GM12878 (cell line): ENCODE measurements at regions not wholly inside any gene's neighbourhood (a gene's known extent, or its start where the extent isn't known, plus 50 kb on each side); places are given as distances from the start of the nearest gene placed in this dataset.

ENCODE experiments used
- ATAC-seq: fragments of 200-7000 bp; cut with Tn5 transposase; 3 replicates; pipeline ENCODE4 v1.9.1; 2020; ENCODE audit warnings: mild to moderate bottlenecking, moderate library complexity
- BruUV-seq: library from RNA; stranded (reverse); fragments of 400-500 nt; replicated peaks from 2 replicates; lab custom pipeline; 2021; lab: Mats Ljungman, UMichigan
- CTCF ChIA-PET: fragments of 300-600 bp; sonication (Branson Sonifier 250); formaldehyde crosslinking; extraction: SDS; loops from one replicate; lab custom pipeline; 2021; ENCODE audit warnings: inconsistent platforms; lab: Yijun Ruan, JAX
- POLR2A ChIA-PET: fragments of 350-600 bp; formaldehyde crosslinking; extraction: SDS; loops from one replicate; lab custom pipeline; 2021; ENCODE audit warnings: inconsistent platforms; lab: Charles Lee
- RAD21 ChIA-PET: fragments of 300-600 bp; sonication (Branson Sonifier 250); formaldehyde crosslinking; loops from one replicate; lab custom pipeline; 2023; ENCODE audit warnings: antibody characterized with exemption; ENCODE audit not compliant: unreplicated experiment; lab: Charles Lee
- SMC1A ChIA-PET: fragments of 300-600 bp; sonication (Branson Sonifier 250); formaldehyde crosslinking; loops from one replicate; lab custom pipeline; 2023; ENCODE audit not compliant: unreplicated experiment, uncharacterized antibody; lab: Charles Lee
- DNase-seq: peaks from one replicate; pipeline ENCODE4 v3.0.0-alpha.2; 2011; ENCODE audit warnings: low read depth, low spot score
- FAIRE-seq: peaks from 3 replicates; lab custom pipeline; 2011; peaks lifted over from hg19 to GRCh38; lab: Jason Lieb, UNC
- H2AFZ ChIP-seq: 2 replicates; pipeline ENCODE4 v1.6.0; 2011; ENCODE audit warnings: low read depth, low read length, control low read depth; ENCODE audit not compliant: control insufficient read depth
- H3K27ac ChIP-seq: 2 replicates; pipeline ENCODE4 v1.5.1; 2011; ENCODE audit warnings: control low read depth; ENCODE audit not compliant: control insufficient read depth, insufficient read depth
- H3K27me3 ChIP-seq, 2 experiments: replicated peaks in 1 of 2; 2 replicates each; pipeline versions ENCODE4 v1.6.0 to v1.6.1; 2011; ENCODE audit warnings: low read length in 1 of 2; ENCODE audit not compliant: control insufficient read depth in 2 of 2, insufficient read depth in 2 of 2
- H3K36me3 ChIP-seq, 2 experiments: 2 replicates each; pipeline ENCODE4 v1.5.1; 2011; ENCODE audit warnings: low read length in 1 of 2; ENCODE audit not compliant: control insufficient read depth in 2 of 2, insufficient read depth in 2 of 2
- H3K4me1 ChIP-seq: 2 replicates; pipeline ENCODE4 v1.6.1; 2011; ENCODE audit warnings: mild to moderate bottlenecking, low read length, moderate library complexity, mixed read lengths; ENCODE audit not compliant: control insufficient read depth, insufficient read depth
- H3K4me2 ChIP-seq: 2 replicates; pipeline ENCODE4 v1.6.0; 2011; ENCODE audit warnings: control low read depth; ENCODE audit not compliant: control insufficient read depth, insufficient read depth
- H3K4me3 ChIP-seq: fragments of 200-600 bp; sonication (generic); 2 replicates; pipeline ENCODE4 v1.5.1; 2016
- H3K79me2 ChIP-seq: 2 replicates; pipeline ENCODE4 v1.6.0; 2011; ENCODE audit warnings: low read length; ENCODE audit not compliant: control insufficient read depth, insufficient read depth
- H3K9ac ChIP-seq: 2 replicates; pipeline ENCODE4 v1.8.0; 2011; ENCODE audit warnings: low read length, control low read depth, mixed read lengths; ENCODE audit not compliant: control insufficient read depth, insufficient read depth
- H3K9me3 ChIP-seq: replicated peaks from 3 replicates; pipeline ENCODE4 v1.5.1; 2011; ENCODE audit warnings: mild to moderate bottlenecking, low read length; ENCODE audit not compliant: control insufficient read depth, insufficient read depth
- H4K20me1 ChIP-seq: 2 replicates; pipeline ENCODE4 v1.6.0; 2011; ENCODE audit not compliant: control insufficient read depth, insufficient read depth
- ETV6 ChIP-seq, 2 experiments: fragments of 450-650 bp in 1 of 2; IDR thresholded peaks in 1 of 2; conservative IDR thresholded peaks in 1 of 2; 2 replicates each; pipeline ENCODE4 v1.6.1; 2014; ENCODE audit warnings: antibody characterized with exemption in 1 of 2, borderline replicate concordance in 1 of 2, low read depth in 1 of 2, mild to moderate bottlenecking in 1 of 2, moderate library complexity in 1 of 2
- JUNB ChIP-seq: IDR thresholded peaks from 2 replicates; pipeline ENCODE4 v1.6.1; 2016; ENCODE audit warnings: antibody characterized with exemption, mild to moderate bottlenecking
- WGBS: methylation state at CpG from one replicate; pipeline ENCODE4 v1.1.6; 2016; ENCODE audit warnings: low lambda C conversion rate; ENCODE audit not compliant: insufficient replicate concordance, insufficient coverage; ENCODE audit errors: missing lambda C conversion rate; 5-methylcytosine and 5-hydroxymethylcytosine counted together
- in situ Hi-C: fragments of 300-500 bp; cut with MboI; formaldehyde crosslinking; loops from 9 replicates; pipeline ENCODE4 v1.14.3; 2018; ENCODE audit warnings: mixed read lengths
- intact Hi-C: fragments of 100-400 bp; cut with micrococcal nuclease; formaldehyde crosslinking; loops from one replicate; pipeline ENCODE4 v1.14.2; 2022; ENCODE audit not compliant: unreplicated experiment
- TF ChIP-seq, protein P1 (sequence below): fragments of 450-650 bp; IDR thresholded peaks from 2 replicates; pipeline ENCODE4 v1.6.1; 2016; ENCODE audit warnings: mild to moderate bottlenecking, moderate library complexity, borderline replicate concordance

GRCh38 chr3:117936159-117936558 is 1098.5 kb downstream of the IGSF11 start (continued):
- TF ChIP-seq ETV6 (conservative IDR thresholded peaks at IDR 0.05 in 1 of 2, IDR thresholded peaks at IDR 0.05 in 1 of 2; ENCODE audit: borderline replicate concordance in 1 of 2, low read depth in 1 of 2): no peak

DNA sequence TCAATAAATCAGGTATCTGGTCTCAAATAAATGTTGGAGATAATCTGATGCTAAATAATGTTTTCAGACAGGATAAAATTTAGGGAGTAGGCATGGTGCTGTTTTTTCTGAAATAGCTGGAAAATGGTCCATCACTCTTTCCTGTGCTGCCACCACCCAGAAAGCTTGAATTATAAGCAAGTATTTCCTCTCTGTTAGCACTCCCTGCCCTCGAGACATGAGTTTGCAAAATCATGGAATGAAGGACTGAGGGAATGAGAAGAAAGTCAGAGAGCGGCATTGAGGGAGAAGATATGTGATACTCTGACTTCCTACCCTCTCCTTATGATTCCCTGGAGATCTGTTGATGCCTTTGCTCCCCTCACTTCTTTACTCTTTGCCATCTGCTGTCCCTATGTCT is 1095.7 kb downstream of the IGSF11 start:
- CTCF ChIA-PET: no interaction called here
- Histone ChIP-seq H2AFZ (no peak overlapping the region), H3K27ac (no peak overlapping the region), H3K4me3 (no peak overlapping the region), H4K20me1 (no peaks in the 10 kb centered on the region), H3K4me2 (no peak overlapping the region), H3K36me3 (no peaks in the 10 kb centered on the region), H3K9me3 (no peaks in the 10 kb centered on the region), H3K4me1 (no peaks in the 10 kb centered on the region), H3K9ac (no peak overlapping the region), H3K27me3 (no peaks in the 10 kb centered on the region; a peak in 1 of 4 replicates), H3K79me2 (no peaks in the 10 kb centered on the region)
- 3% methylated on average over 2 of the region's 2 CpGs for whole genome bisulfite sequencing
- ATAC-seq (no peak), FAIRE-seq (no peak), DNase-seq (no peak)
- POLR2A ChIA-PET: no interaction called here
- SMC1A ChIA-PET: no interaction called here
- RAD21 ChIA-PET: no interaction called here
- in situ Hi-C loops: no loop called here
- intact Hi-C loops: no loop called here
- TF ChIP-seq, protein P1, sequence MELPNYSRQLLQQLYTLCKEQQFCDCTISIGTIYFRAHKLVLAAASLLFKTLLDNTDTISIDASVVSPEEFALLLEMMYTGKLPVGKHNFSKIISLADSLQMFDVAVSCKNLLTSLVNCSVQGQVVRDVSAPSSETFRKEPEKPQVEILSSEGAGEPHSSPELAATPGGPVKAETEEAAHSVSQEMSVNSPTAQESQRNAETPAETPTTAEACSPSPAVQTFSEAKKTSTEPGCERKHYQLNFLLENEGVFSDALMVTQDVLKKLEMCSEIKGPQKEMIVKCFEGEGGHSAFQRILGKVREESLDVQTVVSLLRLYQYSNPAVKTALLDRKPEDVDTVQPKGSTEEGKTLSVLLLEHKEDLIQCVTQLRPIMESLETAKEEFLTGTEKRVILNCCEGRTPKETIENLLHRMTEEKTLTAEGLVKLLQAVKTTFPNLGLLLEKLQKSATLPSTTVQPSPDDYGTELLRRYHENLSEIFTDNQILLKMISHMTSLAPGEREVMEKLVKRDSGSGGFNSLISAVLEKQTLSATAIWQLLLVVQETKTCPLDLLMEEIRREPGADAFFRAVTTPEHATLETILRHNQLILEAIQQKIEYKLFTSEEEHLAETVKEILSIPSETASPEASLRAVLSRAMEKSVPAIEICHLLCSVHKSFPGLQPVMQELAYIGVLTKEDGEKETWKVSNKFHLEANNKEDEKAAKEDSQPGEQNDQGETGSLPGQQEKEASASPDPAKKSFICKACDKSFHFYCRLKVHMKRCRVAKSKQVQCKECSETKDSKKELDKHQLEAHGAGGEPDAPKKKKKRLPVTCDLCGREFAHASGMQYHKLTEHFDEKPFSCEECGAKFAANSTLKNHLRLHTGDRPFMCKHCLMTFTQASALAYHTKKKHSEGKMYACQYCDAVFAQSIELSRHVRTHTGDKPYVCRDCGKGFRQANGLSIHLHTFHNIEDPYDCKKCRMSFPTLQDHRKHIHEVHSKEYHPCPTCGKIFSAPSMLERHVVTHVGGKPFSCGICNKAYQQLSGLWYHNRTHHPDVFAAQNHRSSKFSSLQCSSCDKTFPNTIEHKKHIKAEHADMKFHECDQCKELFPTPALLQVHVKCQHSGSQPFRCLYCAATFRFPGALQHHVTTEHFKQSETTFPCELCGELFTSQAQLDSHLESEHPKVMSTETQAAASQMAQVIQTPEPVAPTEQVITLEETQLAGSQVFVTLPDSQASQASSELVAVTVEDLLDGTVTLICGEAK: no peak
- no peak for TF ChIP-seq JUNB
- BruUV-seq: no TSS peak
